Retinal pigment epithelial cell (primary cell): ENCODE measurements at regions not wholly inside any gene's neighbourhood (a gene's known extent, or its start where the extent isn't known, plus 50 kb on each side); places are given as distances from the start of the nearest gene placed in this dataset.

Experiments
- DNase-seq: peaks from one replicate; pipeline ENCODE4 v3.0.0-alpha.2; 2010; ENCODE audit warnings: low read depth
- H3K4me3 ChIP-seq: 2 replicates; pipeline ENCODE4 v1.5.1; 2011; ENCODE audit warnings: mild to moderate bottlenecking, low read length, control low read depth, moderate library complexity
- CTCF ChIP-seq: conservative IDR thresholded peaks from 2 replicates; pipeline ENCODE4 v1.5.1; 2011; ENCODE audit warnings: low read depth, low read length, control low read depth, inconsistent platforms

GRCh38 chr11:42047637-42048555 lies 588.4 kb upstream of the LRRC4C start:
- no peak overlapping the region for H3K4me3 ChIP-seq
- TF ChIP-seq CTCF = no peak
- DNase-seq = no peak

- no peak overlapping the region for H3K4me3 ChIP-seq
- TF ChIP-seq CTCF = no peak
- DNase-seq = no peak
Measured at GRCh38 chr11:42049186-42049585, 589.7 kb upstream of the LRRC4C start.

- no peak for TF ChIP-seq CTCF
- DNase-seq = no peak
- no peak overlapping the region for H3K4me3 ChIP-seq
Measured at GRCh38 chr11:42049650-42050049, 590.2 kb upstream of the LRRC4C start.

DNA sequence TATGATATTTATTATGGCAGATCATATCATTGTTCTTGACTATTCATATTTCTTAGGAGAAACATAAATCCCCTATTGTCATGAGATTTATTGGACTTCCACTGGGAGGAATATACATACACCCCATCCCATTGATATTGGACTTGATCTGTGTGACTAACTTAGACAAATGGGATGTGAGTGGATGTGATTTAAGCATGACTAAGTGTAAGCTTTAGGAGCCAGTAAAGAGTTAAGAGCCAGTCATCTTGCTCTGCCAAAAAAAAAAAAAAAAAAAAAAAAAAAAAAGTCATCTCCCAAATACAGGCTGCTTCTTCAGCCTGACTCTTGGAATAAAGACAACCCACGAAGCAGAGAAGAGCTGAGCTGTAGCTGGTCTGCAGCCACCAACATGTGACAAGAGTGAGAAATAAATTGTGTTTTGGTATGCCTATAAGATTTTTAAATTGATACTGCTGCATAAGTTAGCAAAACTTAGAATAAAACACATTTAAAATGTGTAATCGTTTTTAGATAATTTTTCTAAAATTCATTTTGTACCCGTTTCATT lies 595.0 kb upstream of the LRRC4C start:
- DNase-seq = no peak
- H3K4me3 ChIP-seq = no peak overlapping the region
- TF ChIP-seq CTCF = no peak

GRCh38 chr11:42055606-42056005 lies 596.2 kb upstream of the LRRC4C start:
- DNase-seq = no peak
- TF ChIP-seq CTCF = no peak
- H3K4me3 ChIP-seq = no peak overlapping the region

DNA sequence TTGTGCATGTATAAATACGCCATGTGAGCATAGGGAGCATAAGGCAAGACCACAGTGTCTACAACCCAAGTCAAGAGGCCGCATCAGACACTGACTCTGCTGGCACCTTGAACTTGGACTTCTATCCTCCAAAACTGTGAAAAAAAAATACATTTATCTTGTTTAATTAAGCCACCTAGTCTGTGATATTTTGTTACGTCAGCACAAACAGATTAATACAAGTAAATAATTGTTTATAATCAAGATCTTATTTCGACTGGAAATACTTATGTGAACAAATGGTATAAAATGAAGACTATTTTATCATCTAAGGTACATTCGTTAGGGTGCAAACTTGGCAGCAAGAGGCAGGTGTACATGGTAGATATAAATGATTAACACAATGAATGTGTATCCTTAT lies 599.3 kb upstream of the LRRC4C start:
- no peak overlapping the region for H3K4me3 ChIP-seq
- no peak for TF ChIP-seq CTCF
- DNase-seq = no peak

DNA sequence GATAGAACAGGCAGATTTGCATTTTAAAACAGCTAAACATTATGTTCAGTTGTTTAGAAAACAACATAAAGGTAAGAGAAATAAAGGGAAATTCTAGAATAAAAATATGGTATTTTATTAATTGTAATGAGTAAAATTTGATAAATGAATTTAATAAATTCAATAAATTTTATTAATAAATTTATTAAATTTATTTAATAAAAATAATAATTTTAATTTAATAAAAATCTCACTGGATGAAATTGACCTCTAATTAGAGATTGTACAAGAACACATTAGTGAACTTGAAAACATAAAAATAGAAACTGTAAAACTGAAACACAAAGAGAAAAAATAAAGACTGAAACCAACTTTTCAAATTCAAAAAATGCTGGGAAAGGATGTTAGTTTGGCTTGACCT lies 605.7 kb upstream of the LRRC4C start:
- H3K4me3 ChIP-seq = no peak overlapping the region
- no peak for DNase-seq
- no peak for TF ChIP-seq CTCF
